IMR-90 (cell line): ENCODE measurements at regions not wholly inside any gene's neighbourhood (a gene's known extent, or its start where the extent isn't known, plus 50 kb on each side); places are given as distances from the start of the nearest gene placed in this dataset.

ENCODE experiments used
- ATAC-seq: fragments of 200-7000 bp; cut with Tn5 transposase; 2 replicates; pipeline ENCODE4 v1.9.1; 2020; ENCODE audit warnings: low read depth, mild to moderate bottlenecking, moderate library complexity
- BruUV-seq: library from RNA; stranded (reverse); fragments of 400-500 nt; replicated peaks from 2 replicates; lab custom pipeline; 2021; lab: Mats Ljungman, UMichigan
- CTCF ChIA-PET: fragments of 300-600 bp; formaldehyde crosslinking; extraction: SDS; loops from one replicate; lab custom pipeline; 2021; ENCODE audit warnings: antibody characterized with exemption; lab: Yijun Ruan, JAX
- POLR2A ChIA-PET: fragments of 300-600 bp; sonication (Branson Sonifier 250); formaldehyde crosslinking; loops from one replicate; lab custom pipeline; 2022; ENCODE audit warnings: antibody characterized with exemption; ENCODE audit not compliant: unreplicated experiment; lab: Charles Lee
- DNase-seq: peaks from one replicate; pipeline ENCODE4 v3.0.0; 2013
- H2AFZ ChIP-seq: replicated peaks from 2 replicates; pipeline ENCODE3; 2013; ENCODE audit warnings: low read length, mild to moderate bottlenecking; ENCODE audit not compliant: poor library complexity
- H2AK5ac ChIP-seq: 2 replicates; pipeline ENCODE4 v1.6.1; 2013; ENCODE audit warnings: low read depth, low read length, inconsistent platforms
- H2AK9ac ChIP-seq: replicated peaks from 2 replicates; pipeline ENCODE3; 2013; ENCODE audit warnings: mild to moderate bottlenecking, low read depth, low read length, moderate library complexity; ENCODE audit not compliant: poor library complexity
- H2BK120ac ChIP-seq: 2 replicates; pipeline ENCODE4 v1.6.1; 2013; ENCODE audit warnings: low read depth, low read length, inconsistent platforms
- H2BK15ac ChIP-seq: 3 replicates; pipeline ENCODE4 v1.6.1; 2013; ENCODE audit warnings: low read depth, low read length, inconsistent platforms
- H2BK20ac ChIP-seq: 2 replicates; pipeline ENCODE4 v1.6.1; 2013; ENCODE audit warnings: low read depth, mild to moderate bottlenecking, inconsistent platforms, low read length, moderate library complexity
- H2BK5ac ChIP-seq: 2 replicates; pipeline ENCODE4 v1.6.1; 2013; ENCODE audit warnings: mild to moderate bottlenecking, low read depth, low read length, inconsistent platforms; ENCODE audit not compliant: poor library complexity, severe bottlenecking
- H3K14ac ChIP-seq: replicated peaks from 2 replicates; pipeline ENCODE4 v1.6.1; 2013; ENCODE audit warnings: low read depth, low read length, inconsistent platforms
- H3K18ac ChIP-seq: 2 replicates; pipeline ENCODE4 v1.6.1; 2013; ENCODE audit warnings: low read depth, low read length, control low read depth
- H3K23ac ChIP-seq: 2 replicates; pipeline ENCODE4 v1.6.1; 2013; ENCODE audit warnings: low read depth, low read length, inconsistent platforms
- H3K27ac ChIP-seq: 2 replicates; pipeline ENCODE4 v1.5.1; 2013; ENCODE audit warnings: mild to moderate bottlenecking, control low read depth, low read length; ENCODE audit not compliant: insufficient read depth
- H3K27me3 ChIP-seq: 2 replicates; pipeline ENCODE4 v1.6.1; 2013; ENCODE audit warnings: low read length; ENCODE audit not compliant: control insufficient read depth, insufficient read depth
- H3K36me3 ChIP-seq: 2 replicates; pipeline ENCODE4 v1.6.1; 2013; ENCODE audit warnings: low read length, mixed read lengths; ENCODE audit not compliant: control insufficient read depth, insufficient read depth
- H3K4ac ChIP-seq: 2 replicates; pipeline ENCODE4 v1.6.1; 2013; ENCODE audit warnings: low read depth, low read length, inconsistent platforms
- H3K4me1 ChIP-seq: 2 replicates; pipeline ENCODE4 v1.6.1; 2013; ENCODE audit warnings: low read length, mixed read lengths; ENCODE audit not compliant: control insufficient read depth, insufficient read depth
- H3K4me2 ChIP-seq: 2 replicates; pipeline ENCODE4 v1.6.1; 2013; ENCODE audit warnings: low read depth, mild to moderate bottlenecking, control low read depth, low read length, moderate library complexity
- H3K4me3 ChIP-seq: 2 replicates; pipeline ENCODE4 v1.5.1; 2013; ENCODE audit warnings: low read depth, mild to moderate bottlenecking, control low read depth, low read length, moderate library complexity; ENCODE audit not compliant: insufficient read depth
- H3K56ac ChIP-seq: 2 replicates; pipeline ENCODE4 v1.6.1; 2013; ENCODE audit warnings: low read length, inconsistent platforms; ENCODE audit not compliant: insufficient read depth; ENCODE audit errors: extremely low read depth
- H3K79me1 ChIP-seq, 2 experiments: 2 replicates each; pipeline ENCODE4 v1.6.1; 2013; ENCODE audit warnings: low read length in 2 of 2, inconsistent platforms in 1 of 2, low read depth in 1 of 2
- H3K9ac ChIP-seq: 2 replicates; pipeline ENCODE4 v1.6.1; 2013; ENCODE audit warnings: low read depth, low read length, control low read depth
- H3K9me1 ChIP-seq: 2 replicates; pipeline ENCODE4 v1.6.1; 2013; ENCODE audit warnings: low read length, inconsistent platforms; ENCODE audit not compliant: insufficient read depth
- H3K9me3 ChIP-seq: 2 replicates; pipeline ENCODE4 v1.6.1; 2013; ENCODE audit warnings: low read length; ENCODE audit not compliant: control insufficient read depth, insufficient read depth
- H4K20me1 ChIP-seq: 2 replicates; pipeline ENCODE4 v1.6.1; 2013; ENCODE audit warnings: low read length, inconsistent platforms; ENCODE audit not compliant: insufficient read depth
- H4K5ac ChIP-seq: 2 replicates; pipeline ENCODE4 v1.6.1; 2013; ENCODE audit warnings: mild to moderate bottlenecking, low read depth, low read length, control low read depth
- H4K8ac ChIP-seq, 2 experiments: 2 replicates each; pipeline ENCODE4 v1.6.1; 2013; ENCODE audit warnings: low read depth in 2 of 2, low read length in 2 of 2, control low read depth in 1 of 2, inconsistent platforms in 1 of 2
- H4K91ac ChIP-seq: 2 replicates; pipeline ENCODE4 v1.6.1; 2013; ENCODE audit warnings: low read depth, low read length, inconsistent platforms; ENCODE audit not compliant: insufficient read depth
- ELK1 ChIP-seq: fragments of 150-350 bp; IDR thresholded peaks from 2 replicates; pipeline ENCODE4 v1.6.1; 2016; ENCODE audit warnings: low read depth, mild to moderate bottlenecking, low read length, moderate library complexity, borderline replicate concordance
- FOS ChIP-seq: fragments of 150-350 bp; IDR thresholded peaks from 2 replicates; pipeline ENCODE4 v1.6.1; 2016; ENCODE audit warnings: low read depth, low read length
- MAZ ChIP-seq: IDR thresholded peaks from 2 replicates; pipeline ENCODE4 v1.6.1; 2012; ENCODE audit warnings: low read depth, mild to moderate bottlenecking, low read length, improper control_type of control experiment, moderate library complexity, borderline replicate concordance
- MXI1 ChIP-seq: IDR thresholded peaks from 2 replicates; pipeline ENCODE4 v1.6.1; 2012; ENCODE audit warnings: low read depth, mild to moderate bottlenecking, low read length, moderate library complexity, borderline replicate concordance
- POLR2A ChIP-seq: IDR thresholded peaks from 2 replicates; pipeline ENCODE4 v1.6.1; 2012; ENCODE audit warnings: mild to moderate bottlenecking, low read depth, low read length
- RCOR1 ChIP-seq: IDR thresholded peaks from 2 replicates; pipeline ENCODE4 v1.6.1; 2012; ENCODE audit warnings: mild to moderate bottlenecking, low read length, improper control_type of control experiment; ENCODE audit not compliant: insufficient replicate concordance
- RFX5 ChIP-seq: IDR thresholded peaks from 2 replicates; pipeline ENCODE4 v1.8.0; 2012; ENCODE audit warnings: low read depth, mild to moderate bottlenecking, low read length, moderate library complexity
- USF2 ChIP-seq: fragments of 150-350 bp; IDR thresholded peaks from 2 replicates; pipeline ENCODE4 v1.6.1; 2017; ENCODE audit warnings: mild to moderate bottlenecking, antibody characterized with exemption, low read length, low read depth
- WGBS, 2 experiments: methylation state at CpG; one replicate each; pipeline versions ENCODE4 v1.1.5 to v1.1.7; 2013; ENCODE audit warnings: missing lambda C conversion rate in 2 of 2; ENCODE audit not compliant: insufficient read length in 1 of 2; ENCODE audit errors: extremely low coverage in 2 of 2; 5-methylcytosine and 5-hydroxymethylcytosine counted together
- dilution Hi-C: fragments of 300-500 bp; cut with HindIII; formaldehyde crosslinking; loops from one replicate; pipeline ENCODE4 v1.14.3; 2018; ENCODE audit warnings: low sequenced_read_pairs; ENCODE audit not compliant: unreplicated experiment
- in situ Hi-C: fragments of 300-500 bp; cut with MboI; formaldehyde crosslinking; loops from 3 replicates; pipeline ENCODE4 v1.14.3; 2019; ENCODE audit warnings: low sequenced_read_pairs, inconsistent platforms, mixed read lengths
- intact Hi-C: fragments of 100-400 bp; cut with micrococcal nuclease; formaldehyde crosslinking; loops from 2 replicates; pipeline ENCODE4 v1.10.0; 2022

- H2AFZ ChIP-seq, result no peak overlapping the region
- no peaks in the 10 kb centered on the region for H3K4me1 ChIP-seq
- H4K91ac ChIP-seq, result no peak overlapping the region
- H2AK9ac ChIP-seq, result no peak overlapping the region
- BruUV-seq, result no TSS peak
- no peaks in the 10 kb centered on the region for H4K20me1 ChIP-seq
- WGBS, 2 experiments, result 100% methylated on average over 2 of the region's 3 CpGs; no CpG with 5 or more reads in 1 of the 2 experiments
- no peak overlapping the region for H3K4me3 ChIP-seq
- H4K5ac ChIP-seq, result no peak overlapping the region
- peaks cover 3% of the 10 kb centered on the region; the same call in 1 of the 2 replicates for H3K27me3 ChIP-seq
- H2BK5ac ChIP-seq, result no peak overlapping the region
- H4K8ac ChIP-seq, result no peak overlapping the region
- no peak overlapping the region for H2BK15ac ChIP-seq
- no peak overlapping the region for H2BK120ac ChIP-seq
- H3K14ac ChIP-seq, result no peak overlapping the region
- DNase-seq (no peak), ATAC-seq (no peak)
- H3K79me1 ChIP-seq, result no peaks in the 10 kb centered on the region
- H3K36me3 ChIP-seq, result no peaks in the 10 kb centered on the region
- in situ Hi-C loops (no loop called here), intact Hi-C loops (no loop called here), dilution Hi-C loops (no loop called here)
- H3K56ac ChIP-seq, result no peak overlapping the region
- ChIA-PET POLR2A (no interaction called here), CTCF (no interaction called here)
- no peaks in the 10 kb centered on the region for H3K9me1 ChIP-seq
- H3K4me2 ChIP-seq, result no peak overlapping the region
- H2AK5ac ChIP-seq, result no peak overlapping the region
- H3K23ac ChIP-seq, result no peak overlapping the region
- no peak overlapping the region for H2BK20ac ChIP-seq
- no peak overlapping the region for H3K27ac ChIP-seq
- no peak overlapping the region for H3K18ac ChIP-seq
- no peak overlapping the region for H3K9ac ChIP-seq
- no peak overlapping the region for H3K4ac ChIP-seq
- H3K9me3 ChIP-seq, result no peaks in the 10 kb centered on the region
- TF ChIP-seq POLR2A, result no peak
- TF ChIP-seq MXI1, result no peak
- TF ChIP-seq RFX5, result no peak
- no peak for TF ChIP-seq MAZ
- no peak for TF ChIP-seq FOS
- TF ChIP-seq USF2, result no peak
- no peak for TF ChIP-seq RCOR1
- TF ChIP-seq ELK1, result no peak
Measured at GRCh38 chr5:74177961-74178360, 462.6 kb downstream of the ENC1 start.
